Stimulated activated CD4-positive, alpha-beta T cell treated with anti-CD3 and anti-CD28 coated beads, Interleukin-2, amount 100 ng/mL, for 48 hours (primary cell): ENCODE measurements at regions not wholly inside any gene's neighbourhood (a gene's known extent, or its start where the extent isn't known, plus 50 kb on each side); places are given as distances from the start of the nearest gene placed in this dataset.
A peak's percentile ranks its signal among the peaks of the same experiment; 100 is the strongest.

ENCODE experiments used
- DNase-seq, 2 donors: peaks; one replicate each; pipeline ENCODE4 v3.0.0-alpha.2; 2020

- DNase-seq: no peak
These were observed 730.0 kb upstream of the TMEM132C start for GRCh38 chr12:127536833-127537428.

DNA sequence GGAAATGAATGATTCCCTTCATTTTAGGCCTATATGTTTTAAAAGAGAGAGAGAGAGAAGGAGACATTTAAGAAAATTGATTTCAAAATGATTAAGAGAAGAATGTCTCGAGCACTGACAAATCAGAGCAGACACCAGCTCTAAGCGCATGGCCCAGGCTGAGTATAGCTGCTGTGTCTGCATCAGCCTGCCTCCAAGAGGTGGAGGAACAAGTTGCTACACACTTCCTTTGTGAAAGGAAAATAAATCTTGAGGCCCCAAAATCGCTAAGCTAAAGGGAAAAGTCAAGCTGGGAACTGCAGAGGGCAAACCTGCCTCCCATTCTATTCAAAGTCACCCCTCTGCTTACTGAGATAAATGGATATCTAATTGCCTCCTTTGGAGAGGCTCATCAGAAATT is 728.7 kb upstream of the TMEM132C start:
- no peak for DNase-seq

DNA sequence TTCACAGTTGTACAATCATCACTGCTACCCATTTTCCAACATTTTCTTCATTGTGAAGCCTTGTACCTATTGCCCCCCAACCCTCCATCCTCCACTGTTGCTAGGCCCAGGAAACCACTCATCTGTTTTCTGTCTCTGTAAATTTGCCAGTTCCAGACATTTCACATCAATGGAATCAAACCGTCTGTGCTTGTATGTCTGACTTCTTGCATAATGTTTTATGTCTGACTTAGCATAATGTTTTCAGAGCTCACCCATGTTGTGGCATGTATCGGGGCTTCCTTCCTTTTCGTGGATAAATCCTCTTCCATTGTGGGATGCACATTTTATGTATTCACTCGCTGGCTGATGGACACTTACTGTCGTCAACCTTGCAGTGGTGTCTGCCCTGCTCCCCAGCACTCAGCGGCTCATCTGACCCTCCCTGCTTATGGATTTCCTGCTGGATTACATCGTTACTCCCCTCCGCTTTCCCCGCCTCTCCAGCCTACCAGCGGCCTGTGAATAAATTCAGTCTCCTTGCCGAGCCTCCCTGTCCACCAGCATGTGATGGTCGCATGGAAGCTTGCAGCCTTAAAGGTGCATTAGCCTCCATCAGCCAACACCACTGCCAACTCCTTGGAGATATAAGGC is 727.6 kb upstream of the TMEM132C start:
- DNase-seq: no peak

GRCh38 chr12:127542391-127542790 is 724.6 kb upstream of the TMEM132C start:
- DNase-seq: no peak

GRCh38 chr12:127542931-127543330 is 724.0 kb upstream of the TMEM132C start:
- DNase-seq: no peak

GRCh38 chr12:127546721-127547505 is 720.1 kb upstream of the TMEM132C start:
- DNase-seq: no peak

DNA sequence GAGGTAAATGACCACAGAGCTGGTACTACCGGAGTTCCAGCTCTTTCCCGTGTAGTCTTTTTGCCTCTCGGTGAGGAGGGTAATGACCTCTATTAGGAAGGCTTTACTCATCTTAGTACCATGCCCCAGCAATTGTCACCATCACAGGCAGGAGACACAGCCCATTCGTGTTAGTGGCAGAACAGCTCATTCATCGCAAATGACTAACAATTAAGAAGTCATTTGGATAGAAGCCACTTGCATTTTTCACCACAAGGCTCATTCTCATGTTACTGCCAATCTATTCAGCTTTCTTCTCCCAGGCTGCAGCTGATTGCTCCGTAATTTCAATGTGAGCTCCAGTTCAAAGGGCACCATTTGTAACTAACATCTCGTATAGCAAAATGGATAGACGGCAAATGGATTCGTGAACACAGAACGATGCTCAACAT is 718.8 kb upstream of the TMEM132C start:
- DNase-seq: no peak

DNA sequence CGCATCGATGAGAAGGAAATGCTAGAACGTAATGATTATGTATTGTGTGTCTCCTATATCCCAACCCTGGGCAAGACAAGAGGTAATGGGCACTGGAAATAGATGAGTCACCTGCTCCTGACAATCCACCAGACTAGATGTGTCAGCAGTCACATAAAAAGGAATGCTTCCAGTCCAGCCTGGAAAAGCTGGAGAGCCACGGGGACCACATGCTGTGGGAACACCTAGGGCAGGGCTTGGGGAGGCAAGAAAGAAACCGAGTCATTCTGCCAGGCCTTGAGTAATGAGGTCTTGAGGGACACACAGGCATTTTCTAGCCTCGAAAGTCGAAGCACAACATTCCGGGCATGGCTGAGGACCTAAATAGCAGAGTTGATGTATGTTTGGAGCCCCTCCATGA is 716.7 kb upstream of the TMEM132C start:
- DNase-seq: no peak

DNA sequence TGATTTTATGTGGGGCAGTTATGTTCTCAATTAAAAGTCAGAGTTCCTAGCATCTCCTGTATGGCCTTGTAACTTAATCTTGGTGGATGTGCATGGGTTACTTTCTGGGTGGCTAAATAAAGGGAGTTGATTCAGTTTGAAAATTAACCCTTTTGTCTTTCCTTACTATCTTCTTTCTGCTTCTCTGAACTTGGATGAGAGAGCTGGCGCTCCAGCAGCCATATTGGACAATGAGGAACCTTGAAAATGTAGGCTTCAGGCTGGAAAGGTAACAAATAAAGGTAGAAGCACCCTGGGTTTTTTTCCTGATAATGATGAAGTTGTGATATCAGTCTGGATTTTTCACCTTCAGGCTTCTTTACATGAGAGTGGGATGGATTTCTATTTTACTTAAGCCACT is 714.1 kb upstream of the TMEM132C start:
- DNase-seq: no peak

DNA sequence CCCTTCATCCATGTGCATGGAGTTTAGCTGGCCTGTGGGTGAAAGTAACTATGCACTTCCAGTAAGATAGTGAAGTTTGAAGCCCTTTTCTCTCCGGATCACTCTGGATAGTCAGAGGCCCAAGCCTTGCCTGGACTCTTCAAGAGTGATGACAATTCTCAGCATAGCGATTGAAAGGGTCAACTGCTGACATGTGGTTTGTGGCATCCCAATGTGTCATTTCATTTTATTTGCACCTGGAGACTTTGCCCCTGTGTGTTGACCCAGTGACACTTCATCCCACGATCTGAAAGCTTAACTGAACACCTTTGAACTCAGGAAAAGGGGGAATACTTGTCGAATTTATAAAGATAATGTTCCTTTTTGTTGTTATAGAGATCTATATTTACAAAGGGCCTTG is 711.9 kb upstream of the TMEM132C start:
- DNase-seq: no peak

DNA sequence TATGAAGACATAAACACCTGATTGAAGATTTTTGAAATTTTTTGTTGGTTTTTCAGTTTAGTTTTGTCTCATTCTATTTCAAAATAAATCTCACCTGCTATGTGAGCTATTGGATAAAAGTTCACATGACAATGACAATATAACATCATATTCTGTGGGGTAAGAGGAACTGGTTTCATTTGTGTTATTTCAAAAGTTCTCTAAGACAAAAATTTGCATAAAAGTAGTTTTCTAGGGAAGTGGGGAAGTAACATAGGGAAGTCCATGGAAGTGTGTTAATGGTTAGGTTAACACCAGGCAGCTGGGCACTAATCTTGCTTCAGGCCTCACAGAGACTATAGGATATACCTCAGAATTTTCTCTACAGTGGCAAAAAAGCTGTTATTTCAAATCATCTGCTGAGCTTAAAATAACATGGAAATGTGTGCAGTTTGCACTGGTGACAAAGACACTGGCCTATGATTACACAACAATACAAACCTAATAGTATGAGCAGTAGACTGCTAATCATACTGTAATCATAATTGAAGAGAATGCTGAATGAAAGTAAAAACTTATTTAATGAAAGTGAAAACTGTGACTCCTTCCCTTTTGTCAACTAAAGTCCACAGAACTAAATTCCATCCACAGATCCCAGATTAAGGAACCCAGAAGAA is 710.6 kb upstream of the TMEM132C start:
- no peak for DNase-seq

GRCh38 chr12:127558361-127558760 is 708.6 kb upstream of the TMEM132C start:
- DNase-seq: no peak

DNA sequence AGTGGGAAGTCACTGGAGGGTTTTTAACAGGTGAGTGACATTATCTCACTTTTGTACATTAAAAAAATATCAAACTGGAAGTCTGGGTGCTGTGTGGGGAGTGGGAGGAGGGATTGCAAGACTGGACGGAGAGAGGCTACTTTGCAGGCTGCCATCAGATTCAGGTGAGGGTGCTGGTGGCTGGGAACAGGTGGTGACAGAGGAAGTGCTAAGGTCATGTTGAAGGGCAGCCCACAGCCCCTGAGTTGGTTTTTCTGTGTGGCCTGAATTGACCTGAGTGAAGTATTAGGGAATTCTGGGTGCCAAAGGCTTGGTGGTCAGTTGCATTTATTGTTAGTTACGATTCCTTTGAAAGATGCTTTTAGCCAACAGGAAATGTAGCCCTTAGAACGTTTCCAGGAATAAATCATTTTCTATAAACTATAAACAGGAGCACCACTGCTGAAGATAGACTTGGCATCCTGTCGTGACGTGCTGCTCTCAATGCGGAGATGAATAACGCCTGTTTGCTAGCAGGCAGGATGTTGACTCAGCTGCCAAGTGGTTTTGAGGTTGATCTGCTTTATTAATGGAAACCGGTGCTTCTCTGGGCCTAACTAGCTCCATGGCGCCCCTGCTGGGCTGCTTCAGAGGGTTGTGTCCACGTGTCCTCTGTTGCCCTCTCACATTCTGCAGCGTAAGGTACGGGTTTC is 707.5 kb upstream of the TMEM132C start:
- DNase-seq: peak; percentile 33 to 63

DNA sequence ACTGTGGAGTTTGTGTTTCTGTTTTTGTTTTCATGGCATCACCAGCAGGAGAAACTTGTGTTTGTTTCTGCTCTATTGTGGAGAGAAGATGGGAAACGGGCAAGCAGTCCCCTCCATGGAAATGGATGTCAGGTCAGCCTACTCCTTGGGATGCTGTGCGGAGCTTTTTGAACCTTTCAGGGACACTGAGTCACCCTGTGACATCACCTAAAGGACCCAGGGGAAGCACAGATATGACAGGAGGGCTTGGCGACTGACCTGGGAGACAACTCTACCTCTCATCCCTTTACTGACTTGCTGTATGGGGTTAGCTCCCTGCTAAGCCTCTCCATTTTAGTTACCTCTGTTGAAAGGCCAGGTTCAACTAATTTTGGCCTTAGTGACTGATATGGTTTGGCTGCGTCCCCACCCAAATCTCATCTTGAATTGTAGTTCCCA is 706.9 kb upstream of the TMEM132C start:
- DNase-seq: no peak

- DNase-seq: no peak
These were observed 704.2 kb upstream of the TMEM132C start for GRCh38 chr12:127562816-127563215.

GRCh38 chr12:127565241-127565640 is 701.7 kb upstream of the TMEM132C start:
- no peak for DNase-seq

DNA sequence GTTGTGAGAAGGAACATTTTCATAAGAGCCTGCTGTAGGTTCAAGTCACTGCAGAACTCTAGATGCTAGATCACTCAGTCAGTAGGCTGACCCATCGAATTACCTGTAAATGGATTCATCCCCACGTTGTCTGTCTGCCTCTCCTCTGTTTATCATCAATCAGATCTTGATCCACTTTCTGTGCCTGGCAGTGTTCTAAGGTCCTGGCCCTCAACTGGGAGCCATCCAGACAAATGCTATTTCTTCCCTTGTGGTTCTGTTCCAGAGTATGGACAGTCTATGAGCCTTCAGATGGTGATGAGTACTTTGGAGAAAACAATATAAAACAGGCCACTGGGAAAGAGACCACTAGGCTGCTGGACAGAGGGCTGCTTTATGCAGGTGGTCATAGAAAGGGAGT is 699.4 kb upstream of the TMEM132C start:
- DNase-seq: no peak

DNA sequence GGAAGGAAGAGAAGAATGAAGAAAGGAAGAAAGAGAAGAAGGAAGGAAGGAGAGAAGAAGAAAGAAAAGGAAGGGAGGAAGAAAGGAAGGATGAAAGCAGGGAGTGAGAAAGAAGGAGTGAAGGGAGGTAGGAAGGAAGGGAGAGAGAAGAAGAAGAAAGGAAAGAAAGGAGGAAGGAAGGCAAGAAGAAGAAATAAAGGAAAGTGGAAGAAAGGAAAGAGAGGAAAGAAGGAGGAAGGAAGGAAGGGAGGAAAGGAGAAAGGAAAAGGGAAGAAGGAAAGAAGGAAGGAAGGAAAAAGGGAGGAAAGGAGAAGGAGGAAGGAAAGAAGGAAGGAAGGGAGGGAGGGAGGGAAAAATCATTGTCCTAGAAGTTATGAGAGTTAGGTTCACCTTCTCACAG is 696.6 kb upstream of the TMEM132C start:
- no peak for DNase-seq

DNA sequence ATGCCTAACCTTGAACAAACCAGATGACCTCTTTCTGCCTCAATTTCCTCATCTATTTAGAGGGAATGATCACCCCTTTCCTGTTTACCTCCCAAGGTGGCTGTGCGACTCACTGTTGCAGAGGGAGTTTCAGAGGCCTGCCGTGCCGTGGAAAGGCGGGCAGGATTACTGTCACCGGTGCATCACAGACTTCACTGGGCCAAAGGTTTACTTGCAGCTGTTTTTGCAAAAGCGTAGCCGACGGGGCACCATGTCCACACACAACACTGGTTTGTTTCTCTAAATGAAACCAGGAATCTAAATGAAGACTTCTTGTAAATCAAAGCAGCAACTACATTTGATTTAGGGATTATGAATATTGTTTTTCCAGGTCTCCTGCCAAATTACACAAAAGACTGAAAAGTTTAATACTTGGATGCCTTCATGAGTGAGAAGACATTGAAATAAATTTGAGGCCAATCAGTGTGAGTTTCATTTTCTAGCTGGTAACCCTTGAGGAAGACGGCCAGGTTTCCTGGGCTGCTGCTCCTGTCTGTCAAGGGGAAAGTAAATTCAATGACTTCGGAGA is 696.1 kb upstream of the TMEM132C start:
- no peak for DNase-seq

GRCh38 chr12:127571578-127571977 is 695.4 kb upstream of the TMEM132C start:
- DNase-seq: no peak

- DNase-seq: no peak
These were observed 687.5 kb upstream of the TMEM132C start for GRCh38 chr12:127579446-127579845.

- no peak for DNase-seq
These were observed 684.9 kb upstream of the TMEM132C start for GRCh38 chr12:127582074-127582473.

DNA sequence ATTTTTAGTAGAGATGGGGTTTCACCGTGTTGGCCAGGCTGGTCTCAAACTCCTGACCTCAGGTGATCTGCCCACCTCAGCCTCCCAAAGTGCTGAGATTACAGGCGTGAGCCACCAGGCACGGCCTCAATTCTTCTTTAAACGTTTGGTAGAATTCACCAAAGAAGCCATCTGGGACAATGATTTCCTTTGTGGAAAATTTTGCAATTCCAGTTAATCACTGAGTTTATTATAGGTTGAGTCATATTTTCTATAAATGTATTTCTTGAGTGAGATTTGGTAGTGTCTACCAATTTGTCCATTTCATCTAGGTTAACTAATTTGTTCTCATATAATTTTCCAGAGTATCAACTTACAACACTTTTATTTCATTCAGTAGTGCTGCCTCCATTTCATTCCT is 683.9 kb upstream of the TMEM132C start:
- DNase-seq: no peak
